ENCODE measurements at regions not wholly inside any gene's neighbourhood (a gene's known extent, or its start where the extent isn't known, plus 50 kb on each side); places are given as distances from the start of the nearest gene placed in this dataset.
"Not testable (repeated sequence)": the region's sequence is repeated elsewhere in the genome, so short reads cannot be mapped to it uniquely, and the experiment has no call there.

- DNase-seq = no peak
These were observed 88.5 kb upstream of the CXorf66 start for GRCh38 chrX:140053846-140054245.

- DNase-seq = no peak
These were observed 85.6 kb upstream of the CXorf66 start for GRCh38 chrX:140050906-140051305.

- peak; percentile 70 for DNase-seq
These were observed 75.1 kb upstream of the CXorf66 start for GRCh38 chrX:140040386-140040785.

- DNase-seq = no peak
These were observed 73.5 kb upstream of the CXorf66 start for GRCh38 chrX:140038842-140039241.

- DNase-seq = no peak
These were observed 69.6 kb upstream of the CXorf66 start for GRCh38 chrX:140034916-140035315.

GRCh38 chrX:140022482-140022881 is 57.2 kb upstream of the CXorf66 start:
- DNase-seq = no peak

- not testable (repeated sequence) for DNase-seq
These were observed 53.8 kb upstream of the CXorf66 start for GRCh38 chrX:140019134-140019533.

All from islet precursor cell (in vitro differentiated cells).